ENCODE measurements at regions not wholly inside any gene's neighbourhood (a gene's known extent, or its start where the extent isn't known, plus 50 kb on each side); places are given as distances from the start of the nearest gene placed in this dataset.
"Not testable (repeated sequence)": the region's sequence is repeated elsewhere in the genome, so short reads cannot be mapped to it uniquely, and the experiment has no call there.

- no peak for DNase-seq (ENCODE audit: low read depth)
- H3K4me3 ChIP-seq (ENCODE audit: low read depth, low read length) = no peak overlapping the region
- no peak for TF ChIP-seq CTCF (IDR thresholded peaks at IDR 0.05; ENCODE audit: low read depth, low read length, missing control alignments)
These were observed 61.2 kb upstream of the VASH1 start for GRCh38 chr14:76699939-76700590.

GRCh38 chr14:76701436-76701835 lies 59.8 kb upstream of the VASH1 start:
- H3K4me3 ChIP-seq (ENCODE audit: low read depth, low read length) = no peak overlapping the region
- no peak for DNase-seq (ENCODE audit: low read depth)
- TF ChIP-seq CTCF (IDR thresholded peaks at IDR 0.05; ENCODE audit: low read depth, low read length, missing control alignments) = no peak

- no peak overlapping the region for H3K4me3 ChIP-seq (ENCODE audit: low read depth, low read length)
- no peak for TF ChIP-seq CTCF (IDR thresholded peaks at IDR 0.05; ENCODE audit: low read depth, low read length, missing control alignments)
- DNase-seq (ENCODE audit: low read depth) = no peak
These were observed 59.3 kb upstream of the VASH1 start for GRCh38 chr14:76701981-76702380.

GRCh38 chr14:76705214-76705613 lies 56.1 kb upstream of the VASH1 start:
- no peak for TF ChIP-seq CTCF (IDR thresholded peaks at IDR 0.05; ENCODE audit: low read depth, low read length, missing control alignments)
- DNase-seq (ENCODE audit: low read depth) = no peak
- no peak overlapping the region for H3K4me3 ChIP-seq (ENCODE audit: low read depth, low read length)

- not testable (repeated sequence) for DNase-seq (ENCODE audit: low read depth); H3K4me3 ChIP-seq (ENCODE audit: low read depth, low read length)
These were observed 55.1 kb upstream of the VASH1 start for GRCh38 chr14:76706207-76706606.

- no peak for TF ChIP-seq CTCF (IDR thresholded peaks at IDR 0.05; ENCODE audit: low read depth, low read length, missing control alignments)
- no peak for DNase-seq (ENCODE audit: low read depth)
- no peak overlapping the region for H3K4me3 ChIP-seq (ENCODE audit: low read depth, low read length)
These were observed 54.5 kb upstream of the VASH1 start for GRCh38 chr14:76706811-76707210.

GRCh38 chr14:76708028-76708427 lies 53.2 kb upstream of the VASH1 start:
- no peak overlapping the region for H3K4me3 ChIP-seq (ENCODE audit: low read depth, low read length)
- no peak for TF ChIP-seq CTCF (IDR thresholded peaks at IDR 0.05; ENCODE audit: low read depth, low read length, missing control alignments)
- DNase-seq (ENCODE audit: low read depth) = no peak
